ENCODE measurements at regions not wholly inside any gene's neighbourhood (a gene's known extent, or its start where the extent isn't known, plus 50 kb on each side); places are given as distances from the start of the nearest gene placed in this dataset.

- Mint-ChIP-seq H3K9me3 (ENCODE audit: unreplicated experiment) (no peaks in the 10 kb centered on the region), H3K27ac (ENCODE audit: unreplicated experiment) (no peak overlapping the region), H3K4me1 (ENCODE audit: low read depth, unreplicated experiment) (no peaks in the 10 kb centered on the region), H3K4me3 (ENCODE audit: unreplicated experiment) (no peak overlapping the region), H3K36me3 (ENCODE audit: insufficient read depth, unreplicated experiment) (no peaks in the 10 kb centered on the region), H3K27me3 (ENCODE audit: insufficient read depth, unreplicated experiment) (peaks cover 7% of the 10 kb centered on the region)
- Histone ChIP-seq H3K4me1 (no peaks in the 10 kb centered on the region), H3K4me3 (ENCODE audit: low read depth, low read length) (no peak overlapping the region), H3K36me3 (ENCODE audit: control insufficient read depth, insufficient read depth, low read length) (no peaks in the 10 kb centered on the region), H3K9me3 (no peaks in the 10 kb centered on the region; the same call in 1 of the 2 replicates), H3K27me3 (replicated peaks; ENCODE audit: control insufficient read depth, insufficient read depth, low read length) (no peaks in the 10 kb centered on the region)
- no peak for TF ChIP-seq CTCF (IDR thresholded peaks at IDR 0.05; ENCODE audit: insufficient read depth in 1 of 2, low read depth in 1 of 2, low read length in 1 of 2, severe bottlenecking in 1 of 2, unreplicated experiment in 1 of 2)
- POLR2A ChIA-PET = no interaction called here
- intact Hi-C loops (cut with micrococcal nuclease; ENCODE audit: unreplicated experiment) = no loop called here
- no peak for DNase-seq
- CTCF ChIA-PET = no interaction called here
- BruUV-seq (replicated peaks) = no TSS peak
These were observed 83.5 kb upstream of the FAT3 start for GRCh38 chr11:92141159-92141558.

GRCh38 chr11:92140021-92140420 is 84.6 kb upstream of the FAT3 start:
- no peak overlapping the region for H3K27ac Mint-ChIP-seq (ENCODE audit: unreplicated experiment)
- ChIA-PET POLR2A (no interaction called here), CTCF (no interaction called here)
- intact Hi-C loops (cut with micrococcal nuclease; ENCODE audit: unreplicated experiment) = no loop called here
- no peaks in the 10 kb centered on the region; the same call in 1 of the 2 replicates for H3K9me3 ChIP-seq
- no peak overlapping the region for H3K4me3 ChIP-seq (ENCODE audit: low read depth, low read length)
- BruUV-seq (replicated peaks) = no TSS peak
- H3K27me3 ChIP-seq (replicated peaks; ENCODE audit: control insufficient read depth, insufficient read depth, low read length) = no peaks in the 10 kb centered on the region
- no peak for TF ChIP-seq CTCF (IDR thresholded peaks at IDR 0.05; ENCODE audit: insufficient read depth in 1 of 2, low read depth in 1 of 2, low read length in 1 of 2, severe bottlenecking in 1 of 2, unreplicated experiment in 1 of 2)
- no peak overlapping the region for H3K4me3 Mint-ChIP-seq (ENCODE audit: unreplicated experiment)
- no peaks in the 10 kb centered on the region for H3K4me1 ChIP-seq
- no peaks in the 10 kb centered on the region for H3K36me3 Mint-ChIP-seq (ENCODE audit: insufficient read depth, unreplicated experiment)
- H3K9me3 Mint-ChIP-seq (ENCODE audit: unreplicated experiment) = no peaks in the 10 kb centered on the region
- DNase-seq = no peak
- H3K36me3 ChIP-seq (ENCODE audit: control insufficient read depth, insufficient read depth, low read length) = no peaks in the 10 kb centered on the region
- H3K27me3 Mint-ChIP-seq (ENCODE audit: insufficient read depth, unreplicated experiment) = peaks cover 7% of the 10 kb centered on the region
- H3K4me1 Mint-ChIP-seq (ENCODE audit: low read depth, unreplicated experiment) = no peaks in the 10 kb centered on the region

GRCh38 chr11:92138296-92138695 is 86.3 kb upstream of the FAT3 start:
- intact Hi-C loops (cut with micrococcal nuclease; ENCODE audit: unreplicated experiment) = loop anchor here (5.0 kb wide), 1 partner anchor 414 kb away; no protein-coding TSS in a partner anchor
- ChIA-PET POLR2A (no interaction called here), CTCF (no interaction called here)
- H3K36me3 Mint-ChIP-seq (ENCODE audit: insufficient read depth, unreplicated experiment) = no peaks in the 10 kb centered on the region
- H3K9me3 Mint-ChIP-seq (ENCODE audit: unreplicated experiment) = no peaks in the 10 kb centered on the region
- Histone ChIP-seq H3K36me3 (ENCODE audit: control insufficient read depth, insufficient read depth, low read length) (no peaks in the 10 kb centered on the region), H3K27me3 (replicated peaks; ENCODE audit: control insufficient read depth, insufficient read depth, low read length) (no peaks in the 10 kb centered on the region), H3K9me3 (no peaks in the 10 kb centered on the region), H3K4me1 (no peaks in the 10 kb centered on the region), H3K4me3 (ENCODE audit: low read depth, low read length) (no peak overlapping the region)
- no peak overlapping the region for H3K27ac Mint-ChIP-seq (ENCODE audit: unreplicated experiment)
- no peak for DNase-seq
- H3K27me3 Mint-ChIP-seq (ENCODE audit: insufficient read depth, unreplicated experiment) = peaks cover 2% of the 10 kb centered on the region
- H3K4me3 Mint-ChIP-seq (ENCODE audit: unreplicated experiment) = no peak overlapping the region
- BruUV-seq (replicated peaks) = no TSS peak
- TF ChIP-seq CTCF (IDR thresholded peaks at IDR 0.05; ENCODE audit: insufficient read depth in 1 of 2, low read depth in 1 of 2, low read length in 1 of 2, severe bottlenecking in 1 of 2, unreplicated experiment in 1 of 2) = no peak
- H3K4me1 Mint-ChIP-seq (ENCODE audit: low read depth, unreplicated experiment) = no peaks in the 10 kb centered on the region

Data from Caco-2 (cell line).